Astrocyte (in vitro differentiated cells and primary cell): ENCODE measurements at regions not wholly inside any gene's neighbourhood (a gene's known extent, or its start where the extent isn't known, plus 50 kb on each side); places are given as distances from the start of the nearest gene placed in this dataset.

Source experiments
- DNase-seq: peaks from one replicate; pipeline ENCODE4 v3.0.0-alpha.2; 2010; ENCODE audit warnings: low read depth
- FAIRE-seq: peaks from 2 replicates; lab custom pipeline; 2011; peaks lifted over from hg19 to GRCh38; lab: Jason Lieb, UNC
- H2AFZ ChIP-seq: 2 replicates; pipeline ENCODE4 v1.6.0; 2012; ENCODE audit warnings: low read depth, low read length, inconsistent platforms
- H3K27ac ChIP-seq: 2 replicates; pipeline ENCODE4 v1.5.1; 2011; ENCODE audit warnings: low read depth, low read length, inconsistent platforms
- H3K27me3 ChIP-seq: 2 replicates; pipeline ENCODE4 v1.6.0; 2011; ENCODE audit warnings: low read length, inconsistent platforms; ENCODE audit not compliant: insufficient read depth
- H3K36me3 ChIP-seq: 2 replicates; pipeline ENCODE4 v1.5.1; 2011; ENCODE audit warnings: low read length, inconsistent platforms; ENCODE audit not compliant: insufficient read depth
- H3K4me1 ChIP-seq: 2 replicates; pipeline ENCODE4 v1.5.1; 2011; ENCODE audit warnings: low read length, inconsistent platforms; ENCODE audit not compliant: insufficient read depth
- H3K4me2 ChIP-seq: 2 replicates; pipeline ENCODE4 v1.6.0; 2012; ENCODE audit warnings: low read length, inconsistent platforms
- H3K4me3 ChIP-seq: 2 replicates; pipeline ENCODE4 v1.5.1; 2011; ENCODE audit warnings: low read depth, mild to moderate bottlenecking, low read length, inconsistent platforms; ENCODE audit not compliant: insufficient read depth
- H3K79me2 ChIP-seq: 2 replicates; pipeline ENCODE4 v1.6.0; 2012; ENCODE audit warnings: mild to moderate bottlenecking, low read length, inconsistent platforms; ENCODE audit not compliant: insufficient read depth
- H3K9ac ChIP-seq: 2 replicates; pipeline ENCODE4 v1.6.0; 2012; ENCODE audit warnings: mild to moderate bottlenecking, low read length, inconsistent platforms
- H3K9me3 ChIP-seq: 2 replicates; pipeline ENCODE4 v1.5.1; 2012; ENCODE audit warnings: low read depth, mild to moderate bottlenecking, low read length, inconsistent platforms; ENCODE audit not compliant: insufficient read depth
- H4K20me1 ChIP-seq: 2 replicates; pipeline ENCODE4 v1.6.0; 2012; ENCODE audit warnings: low read length, inconsistent platforms; ENCODE audit not compliant: insufficient read depth
- H3K27ac Mint-ChIP-seq: one replicate; pipeline ENCODE4 v1.8.0; 2021; ENCODE audit warnings: mild to moderate bottlenecking, mixed read lengths; ENCODE audit not compliant: unreplicated experiment
- H3K27me3 Mint-ChIP-seq: one replicate; pipeline ENCODE4 v1.8.0; 2021; ENCODE audit warnings: low read depth, mixed read lengths; ENCODE audit not compliant: unreplicated experiment
- H3K36me3 Mint-ChIP-seq: one replicate; pipeline ENCODE4 v1.8.0; 2021; ENCODE audit warnings: low read depth, mixed read lengths; ENCODE audit not compliant: unreplicated experiment
- H3K4me1 Mint-ChIP-seq: one replicate; pipeline ENCODE4 v1.8.0; 2021; ENCODE audit warnings: low read depth, mixed read lengths; ENCODE audit not compliant: unreplicated experiment
- H3K4me3 Mint-ChIP-seq: one replicate; pipeline ENCODE4 v1.8.0; 2021; ENCODE audit warnings: mild to moderate bottlenecking, moderate library complexity, mixed read lengths; ENCODE audit not compliant: unreplicated experiment
- H3K9me3 Mint-ChIP-seq: one replicate; pipeline ENCODE4 v1.8.0; 2021; ENCODE audit warnings: mild to moderate bottlenecking, mixed read lengths; ENCODE audit not compliant: unreplicated experiment
- EZH2 ChIP-seq: IDR thresholded peaks from 2 replicates; pipeline ENCODE4 v1.6.1; 2012; ENCODE audit warnings: mild to moderate bottlenecking, low read length, inconsistent platforms; ENCODE audit not compliant: insufficient read depth
- TF ChIP-seq, protein P1 (sequence below): IDR thresholded peaks from 2 replicates; pipeline ENCODE4 v1.5.1; 2011; ENCODE audit warnings: low read depth, mild to moderate bottlenecking, inconsistent platforms, low read length, moderate library complexity; ENCODE audit not compliant: insufficient read depth

DNA sequence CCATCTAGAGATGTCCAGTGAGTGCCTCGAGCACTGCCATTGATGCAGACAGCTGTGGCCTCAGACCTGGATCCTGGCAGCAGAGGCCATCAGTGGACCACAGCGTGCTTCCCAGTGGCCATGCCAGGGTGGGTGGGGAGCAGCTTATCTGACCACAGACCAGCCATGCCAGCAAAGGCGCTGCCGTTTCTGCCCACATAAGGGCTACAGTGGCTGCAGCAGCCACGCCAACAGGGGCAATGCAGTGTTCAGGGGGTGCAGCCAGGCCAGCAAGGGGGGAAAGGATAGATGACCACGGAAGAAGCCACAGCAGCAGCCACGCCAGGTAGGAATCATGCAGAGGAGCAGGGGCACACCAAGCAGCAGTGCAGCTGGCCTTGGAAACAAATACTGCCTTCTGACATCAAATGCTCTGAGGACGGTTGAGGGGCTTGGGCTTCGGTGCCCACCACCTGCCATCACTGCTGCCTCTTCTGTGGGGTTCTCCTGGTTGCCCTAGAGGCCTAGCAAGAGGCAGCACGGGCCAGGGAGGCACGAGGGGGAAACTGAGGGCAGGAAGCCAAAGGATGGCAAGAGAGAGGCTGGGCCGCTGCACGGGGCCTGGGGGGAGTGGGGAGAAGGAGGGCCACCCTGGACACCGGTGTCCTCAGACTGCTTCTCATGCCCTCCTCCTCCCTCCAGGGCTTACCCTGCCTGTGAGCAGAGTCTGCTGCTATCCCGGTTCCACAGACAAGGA, 94.7 kb upstream of the RUNX3 start:
- Histone ChIP-seq H3K27me3 (peaks cover 3% of the 10 kb centered on the region), H3K9ac (no peak overlapping the region), H3K9me3 (no peaks in the 10 kb centered on the region), H3K79me2 (no peaks in the 10 kb centered on the region), H4K20me1 (no peaks in the 10 kb centered on the region), H3K4me2 (no peak overlapping the region), H3K27ac (no peak overlapping the region), H3K4me3 (no peak overlapping the region), H3K36me3 (no peaks in the 10 kb centered on the region), H3K4me1 (peaks cover 38% of the 10 kb centered on the region), H2AFZ (no peak overlapping the region)
- Mint-ChIP-seq H3K9me3 (no peaks in the 10 kb centered on the region), H3K36me3 (no peaks in the 10 kb centered on the region), H3K4me1 (peaks cover 27% of the 10 kb centered on the region), H3K27me3 (peaks cover 13% of the 10 kb centered on the region), H3K4me3 (no peak overlapping the region), H3K27ac (no peak overlapping the region)
- FAIRE-seq = no peak
- no peak for TF ChIP-seq EZH2
- TF ChIP-seq, protein P1, sequence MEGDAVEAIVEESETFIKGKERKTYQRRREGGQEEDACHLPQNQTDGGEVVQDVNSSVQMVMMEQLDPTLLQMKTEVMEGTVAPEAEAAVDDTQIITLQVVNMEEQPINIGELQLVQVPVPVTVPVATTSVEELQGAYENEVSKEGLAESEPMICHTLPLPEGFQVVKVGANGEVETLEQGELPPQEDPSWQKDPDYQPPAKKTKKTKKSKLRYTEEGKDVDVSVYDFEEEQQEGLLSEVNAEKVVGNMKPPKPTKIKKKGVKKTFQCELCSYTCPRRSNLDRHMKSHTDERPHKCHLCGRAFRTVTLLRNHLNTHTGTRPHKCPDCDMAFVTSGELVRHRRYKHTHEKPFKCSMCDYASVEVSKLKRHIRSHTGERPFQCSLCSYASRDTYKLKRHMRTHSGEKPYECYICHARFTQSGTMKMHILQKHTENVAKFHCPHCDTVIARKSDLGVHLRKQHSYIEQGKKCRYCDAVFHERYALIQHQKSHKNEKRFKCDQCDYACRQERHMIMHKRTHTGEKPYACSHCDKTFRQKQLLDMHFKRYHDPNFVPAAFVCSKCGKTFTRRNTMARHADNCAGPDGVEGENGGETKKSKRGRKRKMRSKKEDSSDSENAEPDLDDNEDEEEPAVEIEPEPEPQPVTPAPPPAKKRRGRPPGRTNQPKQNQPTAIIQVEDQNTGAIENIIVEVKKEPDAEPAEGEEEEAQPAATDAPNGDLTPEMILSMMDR = no peak
- DNase-seq = no peak

DNA sequence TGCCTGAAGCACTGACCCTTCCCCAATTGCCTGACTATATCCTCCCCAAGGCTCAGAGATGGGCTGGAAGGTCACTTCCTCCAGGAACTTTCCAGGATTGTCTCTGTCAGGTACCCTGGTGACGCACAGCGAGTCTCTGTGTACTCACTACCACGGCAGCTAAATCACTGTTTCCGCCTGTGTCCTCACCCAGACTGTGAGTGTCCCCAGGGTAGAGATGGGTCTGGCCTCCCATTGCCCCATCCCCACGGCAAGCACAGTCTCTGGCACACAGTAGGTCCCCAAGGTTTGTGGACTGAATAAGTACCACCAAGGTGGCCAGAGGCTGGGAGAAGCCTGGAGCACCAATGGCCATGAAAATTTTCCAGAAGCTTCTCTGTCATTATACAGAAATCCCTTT, 93.8 kb upstream of the RUNX3 start:
- no peaks in the 10 kb centered on the region for H3K36me3 ChIP-seq
- no peaks in the 10 kb centered on the region for H3K79me2 ChIP-seq
- no peaks in the 10 kb centered on the region for H3K27me3 ChIP-seq
- H3K27ac Mint-ChIP-seq = peak overlapping the region; percentile 92
- no peaks in the 10 kb centered on the region for H3K36me3 Mint-ChIP-seq
- peaks cover 27% of the 10 kb centered on the region for H3K4me1 Mint-ChIP-seq
- TF ChIP-seq EZH2 = no peak
- no peak overlapping the region for H3K4me3 Mint-ChIP-seq
- no peak overlapping the region for H3K4me3 ChIP-seq
- no peaks in the 10 kb centered on the region for H4K20me1 ChIP-seq
- no peak for DNase-seq
- peaks cover 10% of the 10 kb centered on the region for H3K27me3 Mint-ChIP-seq
- H3K9me3 ChIP-seq = no peaks in the 10 kb centered on the region
- FAIRE-seq = no peak
- H3K9ac ChIP-seq = peak overlapping the region; percentile 98
- no peak overlapping the region for H3K4me2 ChIP-seq
- no peaks in the 10 kb centered on the region for H3K9me3 Mint-ChIP-seq
- peak overlapping the region; percentile 100 for H3K27ac ChIP-seq
- H3K4me1 ChIP-seq = peaks cover 38% of the 10 kb centered on the region
- H2AFZ ChIP-seq = no peak overlapping the region

DNA sequence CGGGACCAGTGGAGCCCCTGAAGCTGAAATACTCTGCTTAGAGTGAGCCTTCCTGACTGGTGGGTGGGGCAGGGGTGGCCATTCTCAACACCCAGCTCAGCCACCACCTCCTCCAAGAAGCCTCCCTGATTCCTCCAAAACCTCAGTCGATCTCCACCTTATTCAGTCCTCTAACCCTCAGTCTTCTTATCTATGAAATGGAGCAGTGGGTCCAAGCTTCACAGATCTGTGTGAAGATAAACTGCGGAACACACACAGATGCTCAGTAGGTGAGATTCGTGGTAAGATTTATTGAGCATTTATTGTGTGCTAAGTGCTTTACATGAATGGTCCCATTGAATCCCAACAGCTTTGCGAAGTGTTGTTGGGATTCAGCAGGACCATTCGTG, 93.1 kb upstream of the RUNX3 start:
- H3K27ac ChIP-seq = peak overlapping the region; percentile 100

More for the DNA sequence above, 93.1 kb upstream of the RUNX3 start:
- Histone ChIP-seq H3K4me1 (peaks cover 38% of the 10 kb centered on the region), H3K36me3 (no peaks in the 10 kb centered on the region), H3K4me3 (no peak overlapping the region), H3K9me3 (no peaks in the 10 kb centered on the region), H4K20me1 (no peaks in the 10 kb centered on the region), H3K4me2 (peak overlapping the region; percentile 88), H2AFZ (peak overlapping the region; percentile 19), H3K79me2 (no peaks in the 10 kb centered on the region), H3K9ac (peak overlapping the region; percentile 98), H3K27me3 (no peaks in the 10 kb centered on the region)
- FAIRE-seq = no peak
- Mint-ChIP-seq H3K9me3 (no peaks in the 10 kb centered on the region), H3K36me3 (no peaks in the 10 kb centered on the region), H3K27ac (peak overlapping the region; percentile 92), H3K27me3 (peaks cover 10% of the 10 kb centered on the region), H3K4me1 (peaks cover 24% of the 10 kb centered on the region), H3K4me3 (no peak overlapping the region)
- TF ChIP-seq EZH2 = no peak
- no peak for DNase-seq
